GM12878 (cell line): ENCODE measurements at regions not wholly inside any gene's neighbourhood (a gene's known extent, or its start where the extent isn't known, plus 50 kb on each side); places are given as distances from the start of the nearest gene placed in this dataset.

Source experiments
- ATAC-seq: fragments of 200-7000 bp; cut with Tn5 transposase; 3 replicates; pipeline ENCODE4 v1.9.1; 2020; ENCODE audit warnings: mild to moderate bottlenecking, moderate library complexity
- BruUV-seq: library from RNA; stranded (reverse); fragments of 400-500 nt; replicated peaks from 2 replicates; lab custom pipeline; 2021; lab: Mats Ljungman, UMichigan
- CTCF ChIA-PET: fragments of 300-600 bp; sonication (Branson Sonifier 250); formaldehyde crosslinking; extraction: SDS; loops from one replicate; lab custom pipeline; 2021; ENCODE audit warnings: inconsistent platforms; lab: Yijun Ruan, JAX
- POLR2A ChIA-PET: fragments of 350-600 bp; formaldehyde crosslinking; extraction: SDS; loops from one replicate; lab custom pipeline; 2021; ENCODE audit warnings: inconsistent platforms; lab: Charles Lee
- RAD21 ChIA-PET: fragments of 300-600 bp; sonication (Branson Sonifier 250); formaldehyde crosslinking; loops from one replicate; lab custom pipeline; 2023; ENCODE audit warnings: antibody characterized with exemption; ENCODE audit not compliant: unreplicated experiment; lab: Charles Lee
- SMC1A ChIA-PET: fragments of 300-600 bp; sonication (Branson Sonifier 250); formaldehyde crosslinking; loops from one replicate; lab custom pipeline; 2023; ENCODE audit not compliant: unreplicated experiment, uncharacterized antibody; lab: Charles Lee
- DNase-seq: peaks from one replicate; pipeline ENCODE4 v3.0.0-alpha.2; 2011; ENCODE audit warnings: low read depth, low spot score
- FAIRE-seq: peaks from 3 replicates; lab custom pipeline; 2011; peaks lifted over from hg19 to GRCh38; lab: Jason Lieb, UNC
- H2AFZ ChIP-seq: 2 replicates; pipeline ENCODE4 v1.6.0; 2011; ENCODE audit warnings: low read depth, low read length, control low read depth; ENCODE audit not compliant: control insufficient read depth
- H3K27ac ChIP-seq: 2 replicates; pipeline ENCODE4 v1.5.1; 2011; ENCODE audit warnings: control low read depth; ENCODE audit not compliant: control insufficient read depth, insufficient read depth
- H3K27me3 ChIP-seq, 2 experiments: replicated peaks in 1 of 2; 2 replicates each; pipeline versions ENCODE4 v1.6.0 to v1.6.1; 2011; ENCODE audit warnings: low read length in 1 of 2; ENCODE audit not compliant: control insufficient read depth in 2 of 2, insufficient read depth in 2 of 2
- H3K36me3 ChIP-seq, 2 experiments: 2 replicates each; pipeline ENCODE4 v1.5.1; 2011; ENCODE audit warnings: low read length in 1 of 2; ENCODE audit not compliant: control insufficient read depth in 2 of 2, insufficient read depth in 2 of 2
- H3K4me1 ChIP-seq: 2 replicates; pipeline ENCODE4 v1.6.1; 2011; ENCODE audit warnings: mild to moderate bottlenecking, low read length, moderate library complexity, mixed read lengths; ENCODE audit not compliant: control insufficient read depth, insufficient read depth
- H3K4me2 ChIP-seq: 2 replicates; pipeline ENCODE4 v1.6.0; 2011; ENCODE audit warnings: control low read depth; ENCODE audit not compliant: control insufficient read depth, insufficient read depth
- H3K4me3 ChIP-seq: fragments of 200-600 bp; sonication (generic); 2 replicates; pipeline ENCODE4 v1.5.1; 2016
- H3K79me2 ChIP-seq: 2 replicates; pipeline ENCODE4 v1.6.0; 2011; ENCODE audit warnings: low read length; ENCODE audit not compliant: control insufficient read depth, insufficient read depth
- H3K9ac ChIP-seq: 2 replicates; pipeline ENCODE4 v1.8.0; 2011; ENCODE audit warnings: low read length, control low read depth, mixed read lengths; ENCODE audit not compliant: control insufficient read depth, insufficient read depth
- H3K9me3 ChIP-seq: replicated peaks from 3 replicates; pipeline ENCODE4 v1.5.1; 2011; ENCODE audit warnings: mild to moderate bottlenecking, low read length; ENCODE audit not compliant: control insufficient read depth, insufficient read depth
- H4K20me1 ChIP-seq: 2 replicates; pipeline ENCODE4 v1.6.0; 2011; ENCODE audit not compliant: control insufficient read depth, insufficient read depth
- JUNB ChIP-seq: IDR thresholded peaks from 2 replicates; pipeline ENCODE4 v1.6.1; 2016; ENCODE audit warnings: antibody characterized with exemption, mild to moderate bottlenecking
- NBN ChIP-seq: fragments of 450-650 bp; IDR thresholded peaks from 2 replicates; pipeline ENCODE4 v1.6.1; 2016
- NFXL1 ChIP-seq: fragments of 450-650 bp; IDR thresholded peaks from 2 replicates; pipeline ENCODE4 v1.6.1; 2017; ENCODE audit warnings: antibody characterized with exemption, mild to moderate bottlenecking, borderline replicate concordance
- SIX5 ChIP-seq: IDR thresholded peaks from 2 replicates; pipeline ENCODE4 v1.6.1; 2011; ENCODE audit warnings: mild to moderate bottlenecking, low read depth, low read length, moderate library complexity; ENCODE audit not compliant: severe bottlenecking
- STAT3 ChIP-seq: IDR thresholded peaks from 2 replicates; pipeline ENCODE4 v1.6.1; 2011; ENCODE audit warnings: low read depth, low read length, improper control_type of control experiment
- ZNF687 ChIP-seq: fragments of 450-650 bp; IDR thresholded peaks from 2 replicates; pipeline ENCODE4 v1.6.1; 2017; ENCODE audit warnings: mild to moderate bottlenecking, moderate library complexity
- WGBS: methylation state at CpG from one replicate; pipeline ENCODE4 v1.1.6; 2016; ENCODE audit warnings: low lambda C conversion rate; ENCODE audit not compliant: insufficient replicate concordance, insufficient coverage; ENCODE audit errors: missing lambda C conversion rate; 5-methylcytosine and 5-hydroxymethylcytosine counted together
- in situ Hi-C: fragments of 300-500 bp; cut with MboI; formaldehyde crosslinking; loops from 9 replicates; pipeline ENCODE4 v1.14.3; 2018; ENCODE audit warnings: mixed read lengths
- intact Hi-C: fragments of 100-400 bp; cut with micrococcal nuclease; formaldehyde crosslinking; loops from one replicate; pipeline ENCODE4 v1.14.2; 2022; ENCODE audit not compliant: unreplicated experiment

- no peaks in the 10 kb centered on the region; the same call in 2 of the 3 replicates for H3K9me3 ChIP-seq
- 4% methylated on average over 4 of the region's 4 CpGs for WGBS
- H3K79me2 ChIP-seq, result no peaks in the 10 kb centered on the region
- no peak for ATAC-seq
- BruUV-seq, result no TSS peak
- no peaks in the 10 kb centered on the region for H3K4me1 ChIP-seq
- no peak overlapping the region for H3K4me3 ChIP-seq
- H3K36me3 ChIP-seq, result no peaks in the 10 kb centered on the region
- no peak for DNase-seq
- ChIA-PET POLR2A (no interaction called here), RAD21 (no interaction called here), SMC1A (no interaction called here), CTCF (no interaction called here)
- H3K4me2 ChIP-seq, result no peak overlapping the region
- H4K20me1 ChIP-seq, result no peaks in the 10 kb centered on the region
- in situ Hi-C loops (no loop called here), intact Hi-C loops (no loop called here)
- H3K9ac ChIP-seq, result no peak overlapping the region
- no peak overlapping the region for H2AFZ ChIP-seq
- no peak overlapping the region for H3K27ac ChIP-seq
- no peaks in the 10 kb centered on the region for H3K27me3 ChIP-seq
- no peak for FAIRE-seq
- TF ChIP-seq STAT3 (no peak), NBN (no peak), SIX5 (no peak), ZNF687 (no peak), JUNB (no peak), NFXL1 (no peak)
These were observed 598.8 kb upstream of the ADAMTS16 start for GRCh38 chr5:4541334-4541733.
